Stomach (tissue), 8 donors: ENCODE measurements at regions not wholly inside any gene's neighbourhood (a gene's known extent, or its start where the extent isn't known, plus 50 kb on each side); places are given as distances from the start of the nearest gene placed in this dataset.

Source experiments
- DNase-seq, 2 donors: peaks; one replicate each; pipeline versions ENCODE4 v3.0.0 to v3.0.0-alpha.2; 2013 to 2019
- H3K27ac ChIP-seq, 5 donors: fragments of 200-600 bp in 4 of 5; sonication (generic) in 4 of 5; one replicate each; pipeline ENCODE4 v1.5.1; 2013 to 2019; ENCODE audit warnings: mild to moderate bottlenecking in 1 of 5, moderate library complexity in 1 of 5
- H3K27me3 ChIP-seq, 3 donors: fragments of 200-600 bp; sonication (generic); one replicate each; pipeline ENCODE4 v1.5.1; 2017 to 2019; ENCODE audit warnings: mixed run types in 1 of 3
- H3K36me3 ChIP-seq, 4 donors: fragments of 200-600 bp; sonication (generic); 1 replicate in 3 of 4; 2 replicates in 1 of 4; pipeline ENCODE4 v1.5.1; 2016 to 2019
- H3K4me1 ChIP-seq, 4 donors: fragments of 200-600 bp; sonication (generic); one replicate each; pipeline ENCODE4 v1.5.1; 2016 to 2019
- H3K4me3 ChIP-seq, 4 donors: fragments of 200-600 bp; sonication (generic) in 3 of 4; one replicate each; pipeline ENCODE4 v1.5.1; 2016 to 2019; ENCODE audit warnings: mild to moderate bottlenecking in 1 of 4
- H3K9me3 ChIP-seq, 4 donors: fragments of 200-600 bp; sonication (generic); one replicate each; pipeline ENCODE4 v1.5.1; 2016 to 2019
- EP300 ChIP-seq: sonication (generic); formaldehyde crosslinking; IDR thresholded peaks from one replicate; pipeline ENCODE4 v1.6.1; 2017; ENCODE audit warnings: antibody characterized with exemption
- POLR2A ChIP-seq, 4 donors: fragments of 450-650 bp; IDR thresholded peaks; one replicate each; pipeline ENCODE4 v1.6.1; 2016; ENCODE audit warnings: antibody characterized with exemption in 4 of 4, control low read depth in 2 of 4, mild to moderate bottlenecking in 1 of 4, moderate library complexity in 1 of 4
- POLR2AphosphoS5 ChIP-seq, 3 donors: sonication (generic); formaldehyde crosslinking; IDR thresholded peaks; one replicate each; pipeline ENCODE4 v1.6.1; 2016; ENCODE audit warnings: antibody characterized with exemption in 3 of 3
- WGBS, 5 donors: extraction: QIAGEN DNeasy Blood & Tissue Kit in 3 of 5; methylation state at CpG; one replicate each; pipeline versions ENCODE4 v1.1.5 to v1.1.7; 2013 to 2018; 5-methylcytosine and 5-hydroxymethylcytosine counted together
- intact Hi-C: fragments of 100-400 bp; cut with DNase I; formaldehyde crosslinking; loops from one replicate; pipeline ENCODE4 v1.15.1; 2023; ENCODE audit warnings: low total_unique reads
- TF ChIP-seq, protein P1 (sequence below), 7 experiments: fragments of 450-650 bp in 4 of 7; fragments of 200-600 bp in 3 of 7; sonication (generic) in 3 of 7; IDR thresholded peaks; one replicate each; pipeline ENCODE4 v1.5.1; 2016 to 2019; ENCODE audit warnings: antibody characterized with exemption in 7 of 7, control low read depth in 2 of 7, mild to moderate bottlenecking in 1 of 7
- donor health status: healthy with polysubstance abuse.
- donor health status: Bipolar disorder and iron deficiency.
- donor health status: healthy.

DNA sequence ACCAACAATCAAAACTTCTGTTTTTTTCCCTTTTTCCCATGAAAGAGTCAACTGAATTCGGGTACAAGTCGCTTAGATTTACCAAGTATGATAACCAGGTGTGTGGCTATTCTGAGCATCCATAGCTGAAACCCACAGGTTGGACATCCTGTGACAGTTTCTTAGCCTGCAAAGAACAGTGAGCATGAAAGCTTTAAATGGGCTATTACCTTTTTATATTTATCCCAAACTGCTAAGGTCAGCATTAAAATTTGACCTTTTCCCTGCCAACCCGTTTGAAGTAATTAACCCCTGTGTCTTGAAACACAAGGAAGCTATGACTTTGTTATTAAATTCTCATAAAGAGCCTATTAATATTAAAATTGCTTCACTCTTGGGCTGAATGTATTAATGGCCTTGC, 1065.0 kb upstream of the RBFOX1 start:
- 58 to 63% (median 60%) methylated on average over 3 of the region's 3 CpGs for WGBS, 5 donors
- Histone ChIP-seq H3K4me3 (no peak overlapping the region), H3K36me3 (no peaks in the 10 kb centered on the region), H3K9me3 (peaks cover 0 to 22% (median 0%) of the 10 kb centered on the region in 4 donors), H3K27me3 (no peaks in the 10 kb centered on the region), H3K27ac (no peak overlapping the region), H3K4me1 (no peaks in the 10 kb centered on the region)
- no peak for DNase-seq
- intact Hi-C loops, result no loop called here
- TF ChIP-seq POLR2AphosphoS5 (IDR thresholded peaks at IDR 0.05) (no peak), EP300 (no peak), POLR2A (IDR thresholded peaks at IDR 0.05) (no peak)
- TF ChIP-seq, protein P1, sequence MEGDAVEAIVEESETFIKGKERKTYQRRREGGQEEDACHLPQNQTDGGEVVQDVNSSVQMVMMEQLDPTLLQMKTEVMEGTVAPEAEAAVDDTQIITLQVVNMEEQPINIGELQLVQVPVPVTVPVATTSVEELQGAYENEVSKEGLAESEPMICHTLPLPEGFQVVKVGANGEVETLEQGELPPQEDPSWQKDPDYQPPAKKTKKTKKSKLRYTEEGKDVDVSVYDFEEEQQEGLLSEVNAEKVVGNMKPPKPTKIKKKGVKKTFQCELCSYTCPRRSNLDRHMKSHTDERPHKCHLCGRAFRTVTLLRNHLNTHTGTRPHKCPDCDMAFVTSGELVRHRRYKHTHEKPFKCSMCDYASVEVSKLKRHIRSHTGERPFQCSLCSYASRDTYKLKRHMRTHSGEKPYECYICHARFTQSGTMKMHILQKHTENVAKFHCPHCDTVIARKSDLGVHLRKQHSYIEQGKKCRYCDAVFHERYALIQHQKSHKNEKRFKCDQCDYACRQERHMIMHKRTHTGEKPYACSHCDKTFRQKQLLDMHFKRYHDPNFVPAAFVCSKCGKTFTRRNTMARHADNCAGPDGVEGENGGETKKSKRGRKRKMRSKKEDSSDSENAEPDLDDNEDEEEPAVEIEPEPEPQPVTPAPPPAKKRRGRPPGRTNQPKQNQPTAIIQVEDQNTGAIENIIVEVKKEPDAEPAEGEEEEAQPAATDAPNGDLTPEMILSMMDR (IDR thresholded peaks at IDR 0.05), result no peak

DNA sequence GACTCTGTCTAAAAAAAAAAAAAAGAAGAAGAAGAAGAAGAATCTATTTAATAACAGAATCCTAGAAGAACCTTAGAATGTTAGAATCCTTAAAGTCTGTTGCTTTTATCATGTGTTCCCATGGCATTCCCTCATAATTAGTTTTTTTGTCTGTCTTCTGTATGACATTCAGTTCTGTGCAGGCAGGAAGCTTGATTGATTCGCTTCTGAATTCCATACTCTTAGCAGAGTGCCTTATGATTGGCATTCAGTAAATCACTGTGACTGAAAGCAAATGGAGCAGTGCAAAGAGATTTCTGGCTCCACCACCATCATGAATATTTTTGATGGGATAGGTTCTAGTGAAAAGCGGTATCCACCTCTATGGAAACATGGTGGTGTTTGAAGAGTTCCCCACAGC, 1065.9 kb upstream of the RBFOX1 start:
- TF ChIP-seq, protein P1 (IDR thresholded peaks at IDR 0.05), result no peak
- TF ChIP-seq POLR2A (IDR thresholded peaks at IDR 0.05), result no peak
- no peak for TF ChIP-seq POLR2AphosphoS5 (IDR thresholded peaks at IDR 0.05)
- TF ChIP-seq EP300, result no peak
- no peak overlapping the region for H3K27ac ChIP-seq
- H3K27me3 ChIP-seq, result no peaks in the 10 kb centered on the region
- peaks cover 0 to 27% (median 1%) of the 10 kb centered on the region in 4 donors for H3K9me3 ChIP-seq
- no peak for DNase-seq
- no peaks in the 10 kb centered on the region for H3K4me1 ChIP-seq
- 71 to 87% (median 81%) methylated on average over 2 of the region's 2 CpGs for WGBS, 5 donors
- H3K4me3 ChIP-seq, result no peak overlapping the region
- intact Hi-C loops, result no loop called here
- no peaks in the 10 kb centered on the region for H3K36me3 ChIP-seq

DNA sequence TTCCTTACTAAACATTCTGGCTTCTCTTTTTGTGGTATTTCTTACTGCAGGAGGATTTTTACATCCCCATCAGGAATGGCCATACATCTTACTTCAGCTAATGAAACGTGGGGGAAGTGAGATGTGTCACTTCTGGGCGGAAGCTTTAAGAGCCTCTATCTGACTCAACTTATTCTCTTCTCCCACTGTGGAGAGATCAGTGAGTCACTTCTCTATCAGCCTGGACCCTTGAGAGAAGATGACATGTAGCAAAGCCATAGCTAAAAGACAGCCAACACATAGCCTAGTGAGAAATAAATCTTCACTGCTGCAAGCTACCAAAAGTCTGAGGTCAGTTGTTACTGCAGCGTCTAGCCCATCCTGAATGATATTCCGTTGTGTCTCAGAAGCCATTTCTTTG, 1066.7 kb upstream of the RBFOX1 start:
- H3K27me3 ChIP-seq, result no peaks in the 10 kb centered on the region
- no peaks in the 10 kb centered on the region for H3K4me1 ChIP-seq
- intact Hi-C loops, result no loop called here
- H3K4me3 ChIP-seq, result no peak overlapping the region
- no peak for TF ChIP-seq POLR2A (IDR thresholded peaks at IDR 0.05)
- TF ChIP-seq POLR2AphosphoS5 (IDR thresholded peaks at IDR 0.05), result no peak
- peaks cover 0 to 27% (median 5%) of the 10 kb centered on the region in 4 donors for H3K9me3 ChIP-seq
- no peak for DNase-seq
- WGBS, 5 donors, result 74 to 90% (median 79%) methylated on average over 4 of the region's 4 CpGs
- no peaks in the 10 kb centered on the region for H3K36me3 ChIP-seq
- no peak overlapping the region for H3K27ac ChIP-seq

DNA sequence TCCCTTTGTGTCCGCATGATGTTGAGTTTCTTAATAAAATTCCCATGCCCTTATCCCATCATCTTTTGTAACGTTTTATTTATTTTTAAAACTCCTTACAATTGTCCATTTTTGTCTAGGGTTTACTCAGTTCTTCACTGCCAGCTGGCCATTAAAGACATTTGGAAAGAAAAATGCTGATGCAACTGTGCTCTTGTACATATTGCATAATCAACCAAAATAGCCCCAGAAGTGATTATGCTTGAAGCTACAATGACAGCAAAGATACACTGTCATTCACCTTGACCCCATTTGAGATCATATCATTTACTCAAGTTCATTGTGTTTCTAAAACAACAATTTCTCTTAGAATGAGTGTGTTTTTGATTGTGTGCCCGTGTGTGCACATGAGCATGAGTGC, 1074.6 kb upstream of the RBFOX1 start:
- Histone ChIP-seq H3K36me3 (no peaks in the 10 kb centered on the region), H3K27ac (no peak overlapping the region), H3K9me3 (peaks cover 0 to 29% (median 10%) of the 10 kb centered on the region in 4 donors), H3K4me1 (no peaks in the 10 kb centered on the region), H3K4me3 (no peak overlapping the region), H3K27me3 (no peaks in the 10 kb centered on the region)
- 57 to 80% (median 67%) methylated on average over 3 of the region's 3 CpGs for WGBS, 5 donors
- intact Hi-C loops, result no loop called here
- TF ChIP-seq POLR2AphosphoS5 (IDR thresholded peaks at IDR 0.05) (no peak), EP300 (no peak), POLR2A (IDR thresholded peaks at IDR 0.05) (no peak)
- TF ChIP-seq, protein P1 (IDR thresholded peaks at IDR 0.05), result no peak
- no peak for DNase-seq

DNA sequence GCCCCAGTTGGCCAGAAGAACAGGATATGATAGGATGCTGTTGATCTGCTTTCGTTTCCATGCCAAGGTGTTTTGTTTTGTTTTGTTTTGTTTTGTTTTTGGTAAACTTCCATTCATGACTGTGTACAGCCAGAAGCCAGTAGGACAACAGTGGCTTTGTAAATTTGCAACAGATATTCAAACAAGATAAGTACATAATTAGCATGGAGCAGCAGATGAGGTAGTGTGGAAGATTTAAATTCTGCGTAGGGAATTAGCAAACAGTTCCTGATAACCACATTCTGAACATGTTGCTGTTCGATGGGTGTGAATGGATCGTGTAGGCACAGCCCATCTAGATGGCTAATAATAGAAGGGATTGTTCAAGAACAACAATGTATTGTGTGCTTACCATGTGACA, 1080.1 kb upstream of the RBFOX1 start:
- H3K4me1 ChIP-seq, result no peaks in the 10 kb centered on the region
- no peaks in the 10 kb centered on the region for H3K36me3 ChIP-seq
- H3K27me3 ChIP-seq, result no peaks in the 10 kb centered on the region
- H3K9me3 ChIP-seq, result peaks cover 0 to 10% (median 3%) of the 10 kb centered on the region in 4 donors
- TF ChIP-seq EP300 (no peak), POLR2AphosphoS5 (IDR thresholded peaks at IDR 0.05) (no peak)
- no peak for DNase-seq
- no peak overlapping the region for H3K27ac ChIP-seq
- intact Hi-C loops, result no loop called here
- WGBS, 5 donors, result 58 to 61% (median 60%) methylated on average over 4 of the region's 4 CpGs
- no peak overlapping the region for H3K4me3 ChIP-seq
